Cardiac fibroblast (primary cell): ENCODE measurements at regions not wholly inside any gene's neighbourhood (a gene's known extent, or its start where the extent isn't known, plus 50 kb on each side); places are given as distances from the start of the nearest gene placed in this dataset.

Experiments
- DNase-seq, 2 donors: peaks; one replicate each; pipeline versions ENCODE4 v3.0.0 to v3.0.0-alpha.2; 2010; ENCODE audit warnings: low read depth in 2 of 2
- H3K4me3 ChIP-seq, 2 donors: replicated peaks in 1 of 2; 1 replicate in 1 of 2; 2 replicates in 1 of 2; pipeline ENCODE4 v1.5.1; 2011; ENCODE audit warnings: low read depth in 2 of 2, low read length in 2 of 2, mild to moderate bottlenecking in 2 of 2, moderate library complexity in 1 of 2
- CTCF ChIP-seq: IDR thresholded peaks from one replicate; pipeline ENCODE4 v1.5.1; 2011; ENCODE audit warnings: low read depth, mild to moderate bottlenecking, low read length, inconsistent platforms

- H3K4me3 ChIP-seq = no peak overlapping the region
- no peak for TF ChIP-seq CTCF
- no peak for DNase-seq
Observed at GRCh38 chr14:101113835-101114725, 210.6 kb upstream of the RTL1 start.

GRCh38 chr14:101114726-101115515, 211.4 kb upstream of the RTL1 start:
- no peak for DNase-seq
- no peak for TF ChIP-seq CTCF

GRCh38 chr14:101115652-101116051, 212.1 kb upstream of the RTL1 start:
- no peak for DNase-seq
- H3K4me3 ChIP-seq = no peak overlapping the region
- no peak for TF ChIP-seq CTCF

More at GRCh38 chr14:101114726-101115515, 211.4 kb upstream of the RTL1 start:
- H3K4me3 ChIP-seq = no peak overlapping the region

GRCh38 chr14:101116065-101116464, 212.5 kb upstream of the RTL1 start:
- H3K4me3 ChIP-seq = no peak overlapping the region
- TF ChIP-seq CTCF = no peak
- no peak for DNase-seq

GRCh38 chr14:101116486-101117130, 213.1 kb upstream of the RTL1 start:
- no peak for DNase-seq
- no peak overlapping the region for H3K4me3 ChIP-seq
- TF ChIP-seq CTCF = no peak

GRCh38 chr14:101117543-101117942, 214.0 kb upstream of the RTL1 start:
- TF ChIP-seq CTCF = no peak
- DNase-seq = no peak
- H3K4me3 ChIP-seq = no peak overlapping the region
